Astrocyte (in vitro differentiated cells and primary cell): ENCODE measurements at regions not wholly inside any gene's neighbourhood (a gene's known extent, or its start where the extent isn't known, plus 50 kb on each side); places are given as distances from the start of the nearest gene placed in this dataset.

Experiments used
- EZH2 ChIP-seq: IDR thresholded peaks from 2 replicates; pipeline ENCODE4 v1.6.1; 2012; ENCODE audit warnings: mild to moderate bottlenecking, low read length, inconsistent platforms; ENCODE audit not compliant: insufficient read depth
- TF ChIP-seq, protein P1 (sequence below): IDR thresholded peaks from 2 replicates; pipeline ENCODE4 v1.5.1; 2011; ENCODE audit warnings: low read depth, mild to moderate bottlenecking, inconsistent platforms, low read length, moderate library complexity; ENCODE audit not compliant: insufficient read depth

DNA sequence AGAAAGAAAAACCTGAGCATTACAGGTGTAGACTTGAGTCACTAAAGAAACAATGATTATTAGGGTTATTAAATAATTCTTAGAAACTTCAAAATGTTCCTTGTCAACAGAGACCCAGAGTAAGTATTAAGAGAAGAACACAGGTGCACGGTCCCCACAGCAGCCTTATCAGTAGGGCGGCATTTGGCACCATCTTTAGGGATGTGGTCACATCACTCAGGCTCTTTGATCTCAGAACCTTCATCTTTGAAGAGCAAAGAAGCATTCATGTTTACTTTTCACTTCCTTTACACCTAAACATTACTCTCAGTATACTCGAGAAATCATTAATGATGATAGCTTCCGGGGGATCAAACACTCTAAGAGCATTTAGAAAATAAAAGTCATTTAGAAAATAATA is 928.7 kb downstream of the KCNJ2 start:
- TF ChIP-seq, protein P1, sequence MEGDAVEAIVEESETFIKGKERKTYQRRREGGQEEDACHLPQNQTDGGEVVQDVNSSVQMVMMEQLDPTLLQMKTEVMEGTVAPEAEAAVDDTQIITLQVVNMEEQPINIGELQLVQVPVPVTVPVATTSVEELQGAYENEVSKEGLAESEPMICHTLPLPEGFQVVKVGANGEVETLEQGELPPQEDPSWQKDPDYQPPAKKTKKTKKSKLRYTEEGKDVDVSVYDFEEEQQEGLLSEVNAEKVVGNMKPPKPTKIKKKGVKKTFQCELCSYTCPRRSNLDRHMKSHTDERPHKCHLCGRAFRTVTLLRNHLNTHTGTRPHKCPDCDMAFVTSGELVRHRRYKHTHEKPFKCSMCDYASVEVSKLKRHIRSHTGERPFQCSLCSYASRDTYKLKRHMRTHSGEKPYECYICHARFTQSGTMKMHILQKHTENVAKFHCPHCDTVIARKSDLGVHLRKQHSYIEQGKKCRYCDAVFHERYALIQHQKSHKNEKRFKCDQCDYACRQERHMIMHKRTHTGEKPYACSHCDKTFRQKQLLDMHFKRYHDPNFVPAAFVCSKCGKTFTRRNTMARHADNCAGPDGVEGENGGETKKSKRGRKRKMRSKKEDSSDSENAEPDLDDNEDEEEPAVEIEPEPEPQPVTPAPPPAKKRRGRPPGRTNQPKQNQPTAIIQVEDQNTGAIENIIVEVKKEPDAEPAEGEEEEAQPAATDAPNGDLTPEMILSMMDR: no peak
- no peak for TF ChIP-seq EZH2
